IMR-90 (cell line): ENCODE measurements at regions not wholly inside any gene's neighbourhood (a gene's known extent, or its start where the extent isn't known, plus 50 kb on each side); places are given as distances from the start of the nearest gene placed in this dataset.
"Not testable (repeated sequence)": the region's sequence is repeated elsewhere in the genome, so short reads cannot be mapped to it uniquely, and the experiment has no call there.

ENCODE experiments used
- ATAC-seq: fragments of 200-7000 bp; cut with Tn5 transposase; 2 replicates; pipeline ENCODE4 v1.9.1; 2020; ENCODE audit warnings: low read depth, mild to moderate bottlenecking, moderate library complexity
- BruUV-seq: library from RNA; stranded (reverse); fragments of 400-500 nt; replicated peaks from 2 replicates; lab custom pipeline; 2021; lab: Mats Ljungman, UMichigan
- CTCF ChIA-PET: fragments of 300-600 bp; formaldehyde crosslinking; extraction: SDS; loops from one replicate; lab custom pipeline; 2021; ENCODE audit warnings: antibody characterized with exemption; lab: Yijun Ruan, JAX
- POLR2A ChIA-PET: fragments of 300-600 bp; sonication (Branson Sonifier 250); formaldehyde crosslinking; loops from one replicate; lab custom pipeline; 2022; ENCODE audit warnings: antibody characterized with exemption; ENCODE audit not compliant: unreplicated experiment; lab: Charles Lee
- DNase-seq: peaks from one replicate; pipeline ENCODE4 v3.0.0; 2013
- H2AFZ ChIP-seq: replicated peaks from 2 replicates; pipeline ENCODE3; 2013; ENCODE audit warnings: low read length, mild to moderate bottlenecking; ENCODE audit not compliant: poor library complexity
- H2AK5ac ChIP-seq: 2 replicates; pipeline ENCODE4 v1.6.1; 2013; ENCODE audit warnings: low read depth, low read length, inconsistent platforms
- H2AK9ac ChIP-seq: replicated peaks from 2 replicates; pipeline ENCODE3; 2013; ENCODE audit warnings: mild to moderate bottlenecking, low read depth, low read length, moderate library complexity; ENCODE audit not compliant: poor library complexity
- H2BK120ac ChIP-seq: 2 replicates; pipeline ENCODE4 v1.6.1; 2013; ENCODE audit warnings: low read depth, low read length, inconsistent platforms
- H2BK15ac ChIP-seq: 3 replicates; pipeline ENCODE4 v1.6.1; 2013; ENCODE audit warnings: low read depth, low read length, inconsistent platforms
- H2BK20ac ChIP-seq: 2 replicates; pipeline ENCODE4 v1.6.1; 2013; ENCODE audit warnings: low read depth, mild to moderate bottlenecking, inconsistent platforms, low read length, moderate library complexity
- H2BK5ac ChIP-seq: 2 replicates; pipeline ENCODE4 v1.6.1; 2013; ENCODE audit warnings: mild to moderate bottlenecking, low read depth, low read length, inconsistent platforms; ENCODE audit not compliant: poor library complexity, severe bottlenecking
- H3K14ac ChIP-seq: replicated peaks from 2 replicates; pipeline ENCODE4 v1.6.1; 2013; ENCODE audit warnings: low read depth, low read length, inconsistent platforms
- H3K18ac ChIP-seq: 2 replicates; pipeline ENCODE4 v1.6.1; 2013; ENCODE audit warnings: low read depth, low read length, control low read depth
- H3K23ac ChIP-seq: 2 replicates; pipeline ENCODE4 v1.6.1; 2013; ENCODE audit warnings: low read depth, low read length, inconsistent platforms
- H3K27ac ChIP-seq: 2 replicates; pipeline ENCODE4 v1.5.1; 2013; ENCODE audit warnings: mild to moderate bottlenecking, control low read depth, low read length; ENCODE audit not compliant: insufficient read depth
- H3K27me3 ChIP-seq: 2 replicates; pipeline ENCODE4 v1.6.1; 2013; ENCODE audit warnings: low read length; ENCODE audit not compliant: control insufficient read depth, insufficient read depth
- H3K36me3 ChIP-seq: 2 replicates; pipeline ENCODE4 v1.6.1; 2013; ENCODE audit warnings: low read length, mixed read lengths; ENCODE audit not compliant: control insufficient read depth, insufficient read depth
- H3K4ac ChIP-seq: 2 replicates; pipeline ENCODE4 v1.6.1; 2013; ENCODE audit warnings: low read depth, low read length, inconsistent platforms
- H3K4me1 ChIP-seq: 2 replicates; pipeline ENCODE4 v1.6.1; 2013; ENCODE audit warnings: low read length, mixed read lengths; ENCODE audit not compliant: control insufficient read depth, insufficient read depth
- H3K4me2 ChIP-seq: 2 replicates; pipeline ENCODE4 v1.6.1; 2013; ENCODE audit warnings: low read depth, mild to moderate bottlenecking, control low read depth, low read length, moderate library complexity
- H3K4me3 ChIP-seq: 2 replicates; pipeline ENCODE4 v1.5.1; 2013; ENCODE audit warnings: low read depth, mild to moderate bottlenecking, control low read depth, low read length, moderate library complexity; ENCODE audit not compliant: insufficient read depth
- H3K56ac ChIP-seq: 2 replicates; pipeline ENCODE4 v1.6.1; 2013; ENCODE audit warnings: low read length, inconsistent platforms; ENCODE audit not compliant: insufficient read depth; ENCODE audit errors: extremely low read depth
- H3K79me1 ChIP-seq, 2 experiments: 2 replicates each; pipeline ENCODE4 v1.6.1; 2013; ENCODE audit warnings: low read length in 2 of 2, inconsistent platforms in 1 of 2, low read depth in 1 of 2
- H3K9ac ChIP-seq: 2 replicates; pipeline ENCODE4 v1.6.1; 2013; ENCODE audit warnings: low read depth, low read length, control low read depth
- H3K9me1 ChIP-seq: 2 replicates; pipeline ENCODE4 v1.6.1; 2013; ENCODE audit warnings: low read length, inconsistent platforms; ENCODE audit not compliant: insufficient read depth
- H3K9me3 ChIP-seq: 2 replicates; pipeline ENCODE4 v1.6.1; 2013; ENCODE audit warnings: low read length; ENCODE audit not compliant: control insufficient read depth, insufficient read depth
- H4K20me1 ChIP-seq: 2 replicates; pipeline ENCODE4 v1.6.1; 2013; ENCODE audit warnings: low read length, inconsistent platforms; ENCODE audit not compliant: insufficient read depth
- H4K5ac ChIP-seq: 2 replicates; pipeline ENCODE4 v1.6.1; 2013; ENCODE audit warnings: mild to moderate bottlenecking, low read depth, low read length, control low read depth
- H4K8ac ChIP-seq, 2 experiments: 2 replicates each; pipeline ENCODE4 v1.6.1; 2013; ENCODE audit warnings: low read depth in 2 of 2, low read length in 2 of 2, control low read depth in 1 of 2, inconsistent platforms in 1 of 2
- H4K91ac ChIP-seq: 2 replicates; pipeline ENCODE4 v1.6.1; 2013; ENCODE audit warnings: low read depth, low read length, inconsistent platforms; ENCODE audit not compliant: insufficient read depth
- CEBPB ChIP-seq: IDR thresholded peaks from 2 replicates; pipeline ENCODE4 v1.6.1; 2012; ENCODE audit warnings: low read depth, low read length, improper control_type of control experiment
- CHD1 ChIP-seq: IDR thresholded peaks from 2 replicates; pipeline ENCODE4 v1.6.1; 2012; ENCODE audit warnings: low read depth, low read length, improper control_type of control experiment
- FOS ChIP-seq: fragments of 150-350 bp; IDR thresholded peaks from 2 replicates; pipeline ENCODE4 v1.6.1; 2016; ENCODE audit warnings: low read depth, low read length
- MXI1 ChIP-seq: IDR thresholded peaks from 2 replicates; pipeline ENCODE4 v1.6.1; 2012; ENCODE audit warnings: low read depth, mild to moderate bottlenecking, low read length, moderate library complexity, borderline replicate concordance
- NFE2L2 ChIP-seq: fragments of 150-350 bp; IDR thresholded peaks from 2 replicates; pipeline ENCODE4 v1.6.1; 2016; ENCODE audit warnings: low read depth, mild to moderate bottlenecking, low read length
- RAD21 ChIP-seq: IDR thresholded peaks from 2 replicates; pipeline ENCODE4 v1.6.1; 2012; ENCODE audit warnings: low read length, improper control_type of control experiment
- RCOR1 ChIP-seq: IDR thresholded peaks from 2 replicates; pipeline ENCODE4 v1.6.1; 2012; ENCODE audit warnings: mild to moderate bottlenecking, low read length, improper control_type of control experiment; ENCODE audit not compliant: insufficient replicate concordance
- RFX5 ChIP-seq: IDR thresholded peaks from 2 replicates; pipeline ENCODE4 v1.8.0; 2012; ENCODE audit warnings: low read depth, mild to moderate bottlenecking, low read length, moderate library complexity
- SMC3 ChIP-seq: fragments of 150-350 bp; IDR thresholded peaks from 2 replicates; pipeline ENCODE4 v1.6.1; 2016; ENCODE audit warnings: low read depth, mild to moderate bottlenecking, antibody characterized with exemption, low read length, moderate library complexity
- WGBS, 2 experiments: methylation state at CpG; one replicate each; pipeline versions ENCODE4 v1.1.5 to v1.1.7; 2013; ENCODE audit warnings: missing lambda C conversion rate in 2 of 2; ENCODE audit not compliant: insufficient read length in 1 of 2; ENCODE audit errors: extremely low coverage in 2 of 2; 5-methylcytosine and 5-hydroxymethylcytosine counted together
- dilution Hi-C: fragments of 300-500 bp; cut with HindIII; formaldehyde crosslinking; loops from one replicate; pipeline ENCODE4 v1.14.3; 2018; ENCODE audit warnings: low sequenced_read_pairs; ENCODE audit not compliant: unreplicated experiment
- in situ Hi-C: fragments of 300-500 bp; cut with MboI; formaldehyde crosslinking; loops from 3 replicates; pipeline ENCODE4 v1.14.3; 2019; ENCODE audit warnings: low sequenced_read_pairs, inconsistent platforms, mixed read lengths
- intact Hi-C: fragments of 100-400 bp; cut with micrococcal nuclease; formaldehyde crosslinking; loops from 2 replicates; pipeline ENCODE4 v1.10.0; 2022

GRCh38 chr9:102892025-102892424 lies 103.1 kb upstream of the CYLC2 start:
- in situ Hi-C loops (no loop called here), intact Hi-C loops (no loop called here), dilution Hi-C loops (no loop called here)
- Histone ChIP-seq H4K8ac (no peak overlapping the region), H3K9me3 (0 out of 2 replicates have a peak, but pooled peaks cover 2% of the 10 kb centered on the region), H3K23ac (no peak overlapping the region), H2BK20ac (no peak overlapping the region), H4K5ac (no peak overlapping the region), H2BK15ac (no peak overlapping the region), H3K4me3 (no peak overlapping the region), H3K14ac (no peak overlapping the region), H3K18ac (no peak overlapping the region), H3K56ac (no peak overlapping the region), H3K4me2 (no peak overlapping the region), H3K4ac (no peak overlapping the region), H3K9me1 (no peaks in the 10 kb centered on the region), H3K79me1 (no peaks in the 10 kb centered on the region), H4K20me1 (no peaks in the 10 kb centered on the region), H3K27me3 (no peaks in the 10 kb centered on the region), H2AFZ (no peak overlapping the region), H3K9ac (no peak overlapping the region), H3K27ac (no peak overlapping the region), H2AK9ac (no peak overlapping the region), H2AK5ac (no peak overlapping the region), H3K36me3 (no peaks in the 10 kb centered on the region), H4K91ac (no peak overlapping the region), H3K4me1 (no peaks in the 10 kb centered on the region), H2BK5ac (no peak overlapping the region), H2BK120ac (no peak overlapping the region)
- ChIA-PET CTCF (interaction anchor here (0.7 kb wide), 1 partner anchor 110 kb away, joined by 3 read pairs; no protein-coding TSS in a partner anchor), POLR2A (no interaction called here)
- no TSS peak for BruUV-seq
- no peak for TF ChIP-seq SMC3
- TF ChIP-seq MXI1: no peak
- no peak for TF ChIP-seq FOS
- no peak for TF ChIP-seq CEBPB
- no peak for TF ChIP-seq RAD21
- TF ChIP-seq CHD1: no peak
- no peak for TF ChIP-seq NFE2L2
- no peak for TF ChIP-seq RFX5
- no peak for TF ChIP-seq RCOR1
- WGBS, 2 experiments: no CpG with 5 or more reads among the region's 2 CpGs
- ATAC-seq (no peak), DNase-seq (no peak)

- H2BK20ac ChIP-seq, H3K56ac ChIP-seq, H3K4me3 ChIP-seq, DNase-seq, H3K79me1 ChIP-seq, BruUV-seq, H3K36me3 ChIP-seq, H4K8ac ChIP-seq, H2AK5ac ChIP-seq, H3K18ac ChIP-seq, H2AK9ac ChIP-seq, H2BK5ac ChIP-seq, H4K20me1 ChIP-seq, H2AFZ ChIP-seq, H3K9me3 ChIP-seq, dilution Hi-C loops, H4K5ac ChIP-seq, H3K23ac ChIP-seq, H2BK15ac ChIP-seq, ATAC-seq, H3K27ac ChIP-seq, H3K4ac ChIP-seq, in situ Hi-C loops, intact Hi-C loops, POLR2A ChIA-PET, H3K14ac ChIP-seq, H3K4me1 ChIP-seq, H4K91ac ChIP-seq, H3K9ac ChIP-seq, H3K27me3 ChIP-seq, H2BK120ac ChIP-seq, H3K4me2 ChIP-seq, H3K9me1 ChIP-seq: not testable (repeated sequence)
- 100% methylated on average over 1 of the region's 5 CpGs; no CpG with 5 or more reads in 1 of the 2 experiments for WGBS, 2 experiments
- CTCF ChIA-PET: interaction anchor here (0.7 kb wide), 1 partner anchor 54 kb away, joined by 3 read pairs; no protein-coding TSS in a partner anchor
Observed at GRCh38 chr9:102888747-102889146, 106.4 kb upstream of the CYLC2 start.
